CMK (cell line): ENCODE measurements at regions not wholly inside any gene's neighbourhood (a gene's known extent, or its start where the extent isn't known, plus 50 kb on each side); places are given as distances from the start of the nearest gene placed in this dataset.

ENCODE experiments used
- DNase-seq: peaks from one replicate; pipeline ENCODE4 v3.0.0-alpha.2; 2010; ENCODE audit warnings: low read depth

- DNase-seq: no peak
These were observed 87.1 kb upstream of the ACTRT2 start for GRCh38 chr1:2934156-2934540.

GRCh38 chr1:2934642-2935081 lies 86.6 kb upstream of the ACTRT2 start:
- no peak for DNase-seq

- no peak for DNase-seq
These were observed 86.1 kb upstream of the ACTRT2 start for GRCh38 chr1:2935184-2935583.

GRCh38 chr1:2935751-2936390 lies 85.4 kb upstream of the ACTRT2 start:
- no peak for DNase-seq

- DNase-seq: no peak
These were observed 84.4 kb upstream of the ACTRT2 start for GRCh38 chr1:2936559-2937515.

GRCh38 chr1:2937805-2938204 lies 83.5 kb upstream of the ACTRT2 start:
- DNase-seq: no peak

GRCh38 chr1:2939041-2939552 lies 82.2 kb upstream of the ACTRT2 start:
- no peak for DNase-seq

GRCh38 chr1:2940178-2940577 lies 81.1 kb upstream of the ACTRT2 start:
- DNase-seq: no peak

GRCh38 chr1:2941040-2941439 lies 80.2 kb upstream of the ACTRT2 start:
- DNase-seq: no peak

GRCh38 chr1:2941907-2942306 lies 79.4 kb upstream of the ACTRT2 start:
- no peak for DNase-seq

- DNase-seq: no peak
These were observed 78.9 kb upstream of the ACTRT2 start for GRCh38 chr1:2942410-2942809.

- DNase-seq: no peak
These were observed 77.5 kb upstream of the ACTRT2 start for GRCh38 chr1:2943686-2944260.

- DNase-seq: no peak
These were observed 76.6 kb upstream of the ACTRT2 start for GRCh38 chr1:2944705-2945104.

- no peak for DNase-seq
These were observed 75.4 kb upstream of the ACTRT2 start for GRCh38 chr1:2945821-2946231.

GRCh38 chr1:2946291-2946690 lies 75.0 kb upstream of the ACTRT2 start:
- DNase-seq: no peak

- no peak for DNase-seq
These were observed 74.1 kb upstream of the ACTRT2 start for GRCh38 chr1:2946999-2947690.

- no peak for DNase-seq
These were observed 73.1 kb upstream of the ACTRT2 start for GRCh38 chr1:2948001-2948750.

GRCh38 chr1:2948751-2949680 lies 72.3 kb upstream of the ACTRT2 start:
- no peak for DNase-seq

- no peak for DNase-seq
These were observed 71.0 kb upstream of the ACTRT2 start for GRCh38 chr1:2949966-2950925.
